ENCODE measurements at regions not wholly inside any gene's neighbourhood (a gene's known extent, or its start where the extent isn't known, plus 50 kb on each side); places are given as distances from the start of the nearest gene placed in this dataset.
"Not testable (repeated sequence)": the region's sequence is repeated elsewhere in the genome, so short reads cannot be mapped to it uniquely, and the experiment has no call there.

DNA sequence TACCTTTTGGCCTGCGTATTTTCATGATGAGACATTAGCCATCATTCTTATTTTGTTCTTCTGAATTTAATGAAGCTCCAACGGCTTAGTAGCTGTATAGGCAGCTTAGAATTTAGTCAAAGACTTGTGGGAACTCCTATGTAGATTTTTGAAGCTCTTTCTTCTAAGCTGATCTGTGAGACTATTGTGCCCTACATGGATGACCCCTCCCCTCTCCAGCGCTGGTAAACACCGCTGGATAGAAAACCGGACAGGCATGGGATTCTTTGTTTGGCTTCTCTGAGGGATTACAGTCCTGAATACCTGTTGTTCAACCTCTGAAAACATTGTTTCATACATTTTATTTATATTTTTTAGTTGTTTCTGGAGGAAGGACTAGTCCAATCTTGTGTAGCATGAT is 1353.4 kb downstream of the GRIK2 start:
- DNase-seq = no peak

DNA sequence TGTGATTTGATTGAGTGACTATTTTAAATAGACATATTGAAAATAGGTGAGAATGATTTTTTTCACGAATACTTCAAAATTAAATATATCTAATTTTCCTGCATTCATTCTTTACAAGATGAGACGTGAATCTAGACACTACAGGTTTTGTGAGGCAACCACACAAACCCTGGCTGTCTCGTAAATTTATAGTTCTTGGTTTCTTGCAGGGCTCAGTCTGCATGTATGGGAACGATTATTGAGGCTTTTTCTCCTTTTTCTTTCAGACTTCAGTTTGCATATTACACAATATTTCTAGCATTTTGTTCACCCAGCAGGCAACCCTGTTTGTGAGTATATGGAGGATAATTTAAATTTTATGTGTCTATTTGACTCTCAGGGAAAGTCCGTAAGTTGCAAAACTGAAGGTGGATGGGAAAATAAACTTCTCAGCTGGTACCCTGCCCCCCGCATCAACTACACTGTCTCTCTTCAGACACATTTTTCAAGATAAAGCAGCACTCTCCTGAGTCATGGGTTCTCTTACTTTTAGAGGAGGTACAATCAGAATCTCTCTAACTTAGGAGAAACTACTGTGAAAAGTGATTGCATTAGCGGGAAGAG is 1349.3 kb downstream of the GRIK2 start:
- Histone ChIP-seq H3K36me3 (no peaks in the 10 kb centered on the region), H3K27me3 (no peaks in the 10 kb centered on the region), H3K4me1 (peaks cover 3% of the 10 kb centered on the region; the same call in 1 of the 2 replicates), H3K9me3 (no peaks in the 10 kb centered on the region), H3K4me3 (ENCODE audit: low read depth, low read length) (no peak overlapping the region)
- no peak for DNase-seq
- TF ChIP-seq, protein P1, sequence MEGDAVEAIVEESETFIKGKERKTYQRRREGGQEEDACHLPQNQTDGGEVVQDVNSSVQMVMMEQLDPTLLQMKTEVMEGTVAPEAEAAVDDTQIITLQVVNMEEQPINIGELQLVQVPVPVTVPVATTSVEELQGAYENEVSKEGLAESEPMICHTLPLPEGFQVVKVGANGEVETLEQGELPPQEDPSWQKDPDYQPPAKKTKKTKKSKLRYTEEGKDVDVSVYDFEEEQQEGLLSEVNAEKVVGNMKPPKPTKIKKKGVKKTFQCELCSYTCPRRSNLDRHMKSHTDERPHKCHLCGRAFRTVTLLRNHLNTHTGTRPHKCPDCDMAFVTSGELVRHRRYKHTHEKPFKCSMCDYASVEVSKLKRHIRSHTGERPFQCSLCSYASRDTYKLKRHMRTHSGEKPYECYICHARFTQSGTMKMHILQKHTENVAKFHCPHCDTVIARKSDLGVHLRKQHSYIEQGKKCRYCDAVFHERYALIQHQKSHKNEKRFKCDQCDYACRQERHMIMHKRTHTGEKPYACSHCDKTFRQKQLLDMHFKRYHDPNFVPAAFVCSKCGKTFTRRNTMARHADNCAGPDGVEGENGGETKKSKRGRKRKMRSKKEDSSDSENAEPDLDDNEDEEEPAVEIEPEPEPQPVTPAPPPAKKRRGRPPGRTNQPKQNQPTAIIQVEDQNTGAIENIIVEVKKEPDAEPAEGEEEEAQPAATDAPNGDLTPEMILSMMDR (IDR thresholded peaks at IDR 0.05; ENCODE audit: low read depth, low read length) = no peak

More for the DNA sequence above, 1353.4 kb downstream of the GRIK2 start:
- no peaks in the 10 kb centered on the region for H3K27me3 ChIP-seq
- peaks cover 18% of the 10 kb centered on the region for H3K4me1 ChIP-seq
- no peak overlapping the region for H3K4me3 ChIP-seq (ENCODE audit: low read depth, low read length)
- H3K36me3 ChIP-seq = no peaks in the 10 kb centered on the region
- no peaks in the 10 kb centered on the region for H3K9me3 ChIP-seq
- TF ChIP-seq, protein P1 (IDR thresholded peaks at IDR 0.05; ENCODE audit: low read depth, low read length) = no peak

DNA sequence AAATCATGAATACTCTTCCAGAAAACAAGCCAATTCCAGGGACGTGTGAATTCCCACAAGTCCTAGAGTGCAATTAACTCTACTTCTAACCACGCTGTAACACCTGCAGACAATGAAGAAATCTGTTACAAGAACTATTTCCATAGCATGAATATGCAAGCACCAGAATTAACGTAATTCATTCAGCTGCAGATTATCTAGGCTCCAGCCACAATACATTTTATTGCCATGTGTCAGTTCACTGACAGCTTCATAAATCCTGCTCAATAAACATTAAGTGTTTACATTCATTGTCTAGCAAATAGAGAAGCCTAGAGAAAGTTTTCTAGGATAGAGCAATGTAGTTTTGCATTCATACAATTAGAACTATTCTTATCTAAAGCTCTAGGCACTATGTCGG is 1348.5 kb downstream of the GRIK2 start:
- Histone ChIP-seq H3K4me3 (ENCODE audit: low read depth, low read length) (no peak overlapping the region), H3K27me3 (no peaks in the 10 kb centered on the region), H3K9me3 (no peaks in the 10 kb centered on the region), H3K36me3 (no peaks in the 10 kb centered on the region), H3K4me1 (peaks cover 3% of the 10 kb centered on the region; the same call in 1 of the 2 replicates)
- TF ChIP-seq, protein P1 (IDR thresholded peaks at IDR 0.05; ENCODE audit: low read depth, low read length) = no peak
- DNase-seq = no peak

DNA sequence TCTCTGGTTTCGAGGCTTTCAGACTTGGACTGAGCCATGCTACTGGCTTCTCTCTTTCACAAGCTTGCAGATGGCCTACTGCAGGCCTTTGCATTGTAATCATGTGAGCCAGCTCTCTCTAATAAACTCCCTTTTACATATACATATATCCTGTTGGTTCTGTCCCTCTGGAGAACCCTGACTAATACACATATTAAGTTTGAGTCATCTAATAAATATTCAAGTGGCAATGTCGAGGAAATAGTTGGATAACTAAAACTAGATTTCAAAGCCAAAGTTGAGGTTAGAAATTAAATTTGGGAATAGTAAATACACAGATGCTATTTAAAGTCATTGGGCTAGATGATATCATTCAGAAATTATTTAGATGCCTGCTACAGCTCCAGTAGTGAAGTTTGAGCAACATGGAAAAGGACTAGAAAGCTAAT is 1343.4 kb downstream of the GRIK2 start:
- no peaks in the 10 kb centered on the region; the same call in none of the 2 replicates for H3K4me1 ChIP-seq
- no peak for DNase-seq
- H3K4me3 ChIP-seq (ENCODE audit: low read depth, low read length) = no peak overlapping the region
- no peaks in the 10 kb centered on the region for H3K9me3 ChIP-seq
- H3K36me3 ChIP-seq = no peaks in the 10 kb centered on the region
- no peaks in the 10 kb centered on the region for H3K27me3 ChIP-seq
- TF ChIP-seq, protein P1 (IDR thresholded peaks at IDR 0.05; ENCODE audit: low read depth, low read length) = no peak

DNA sequence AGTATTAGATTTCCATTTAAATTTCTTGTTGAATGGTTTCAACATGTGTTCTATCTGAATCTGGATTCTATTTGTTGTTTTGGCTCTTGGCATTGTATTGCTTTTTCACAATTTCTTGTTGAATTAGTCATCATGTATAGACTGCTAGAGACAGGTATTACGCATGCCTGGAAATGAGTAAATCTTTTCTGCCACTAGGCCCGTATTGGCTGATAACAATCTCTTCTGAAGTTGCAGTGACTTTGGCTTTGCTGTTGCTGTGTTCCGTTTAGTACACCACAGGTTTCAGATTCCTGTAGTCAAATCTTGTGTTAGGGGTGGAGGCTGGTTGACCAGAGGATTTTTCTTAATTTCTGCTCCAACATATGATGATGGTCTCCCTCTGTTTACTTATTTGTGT is 1339.4 kb downstream of the GRIK2 start:
- no peaks in the 10 kb centered on the region for H3K9me3 ChIP-seq

DNA sequence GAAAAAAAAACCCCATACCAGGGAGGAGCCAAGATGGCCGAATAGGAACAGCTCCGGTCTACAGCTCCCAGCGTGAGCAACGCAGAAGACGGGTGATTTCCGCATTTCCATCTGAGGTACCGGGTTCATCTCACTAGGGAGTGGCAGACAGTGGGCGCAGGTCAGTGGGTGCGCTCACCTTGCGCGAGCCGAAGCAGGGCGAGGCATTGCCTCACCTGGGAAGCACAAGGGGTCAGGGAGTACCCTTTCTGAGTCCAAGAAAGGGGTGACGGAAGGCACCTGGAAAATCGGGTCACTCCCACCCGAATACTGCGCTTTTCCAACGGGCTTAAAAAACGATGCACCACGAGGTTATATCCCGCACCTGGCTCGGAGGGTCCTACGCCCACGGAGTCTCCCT is 1328.6 kb downstream of the GRIK2 start:
- H3K36me3 ChIP-seq; H3K27me3 ChIP-seq; DNase-seq; H3K9me3 ChIP-seq; H3K4me3 ChIP-seq (ENCODE audit: low read depth, low read length): not testable (repeated sequence)
- peaks cover 10% of the 10 kb centered on the region; the same call in 1 of the 2 replicates for H3K4me1 ChIP-seq

More for the DNA sequence above, 1339.4 kb downstream of the GRIK2 start:
- Histone ChIP-seq H3K27me3 (no peaks in the 10 kb centered on the region), H3K4me3 (ENCODE audit: low read depth, low read length) (no peak overlapping the region), H3K36me3 (no peaks in the 10 kb centered on the region), H3K4me1 (no peaks in the 10 kb centered on the region; the same call in 1 of the 2 replicates)
- TF ChIP-seq, protein P1 (IDR thresholded peaks at IDR 0.05; ENCODE audit: low read depth, low read length) = no peak
- DNase-seq = no peak

Data from BE2C (cell line).